Retinal pigment epithelial cell (primary cell): ENCODE measurements at regions not wholly inside any gene's neighbourhood (a gene's known extent, or its start where the extent isn't known, plus 50 kb on each side); places are given as distances from the start of the nearest gene placed in this dataset.

Experiments used
- DNase-seq: peaks from one replicate; pipeline ENCODE4 v3.0.0-alpha.2; 2010; ENCODE audit warnings: low read depth
- H3K4me3 ChIP-seq: 2 replicates; pipeline ENCODE4 v1.5.1; 2011; ENCODE audit warnings: mild to moderate bottlenecking, low read length, control low read depth, moderate library complexity
- TF ChIP-seq, protein P1 (sequence below): conservative IDR thresholded peaks from 2 replicates; pipeline ENCODE4 v1.5.1; 2011; ENCODE audit warnings: low read depth, low read length, control low read depth, inconsistent platforms

DNA sequence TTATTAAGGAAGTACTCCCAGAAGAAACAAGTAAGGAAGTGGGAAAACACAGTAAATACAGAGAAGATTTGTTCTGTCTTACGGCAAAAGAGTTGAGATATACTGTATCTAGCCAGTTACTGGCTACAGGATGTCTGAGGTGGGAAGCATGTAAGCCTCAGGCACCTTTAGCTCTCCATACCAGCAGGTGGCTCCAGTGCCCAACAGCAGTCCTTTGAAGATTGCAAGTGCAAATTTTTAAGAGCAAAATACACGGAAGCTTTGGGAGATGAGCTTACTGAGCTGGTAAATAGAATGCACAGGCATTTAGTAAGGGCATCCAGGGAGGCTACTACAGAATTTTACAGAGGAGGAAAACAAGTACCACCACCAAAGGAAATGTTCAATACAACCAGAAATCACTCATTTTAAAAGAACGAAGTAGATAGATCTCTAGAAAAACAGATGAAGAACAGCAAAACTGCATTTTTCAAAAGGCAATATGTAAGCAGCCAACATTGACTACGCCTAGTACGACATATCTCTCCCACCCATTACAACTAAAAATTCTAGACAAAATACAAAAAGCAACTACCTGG, 57.9 kb upstream of the VSTM2B start:
- no peak for DNase-seq
- no peak overlapping the region for H3K4me3 ChIP-seq
- TF ChIP-seq, protein P1, sequence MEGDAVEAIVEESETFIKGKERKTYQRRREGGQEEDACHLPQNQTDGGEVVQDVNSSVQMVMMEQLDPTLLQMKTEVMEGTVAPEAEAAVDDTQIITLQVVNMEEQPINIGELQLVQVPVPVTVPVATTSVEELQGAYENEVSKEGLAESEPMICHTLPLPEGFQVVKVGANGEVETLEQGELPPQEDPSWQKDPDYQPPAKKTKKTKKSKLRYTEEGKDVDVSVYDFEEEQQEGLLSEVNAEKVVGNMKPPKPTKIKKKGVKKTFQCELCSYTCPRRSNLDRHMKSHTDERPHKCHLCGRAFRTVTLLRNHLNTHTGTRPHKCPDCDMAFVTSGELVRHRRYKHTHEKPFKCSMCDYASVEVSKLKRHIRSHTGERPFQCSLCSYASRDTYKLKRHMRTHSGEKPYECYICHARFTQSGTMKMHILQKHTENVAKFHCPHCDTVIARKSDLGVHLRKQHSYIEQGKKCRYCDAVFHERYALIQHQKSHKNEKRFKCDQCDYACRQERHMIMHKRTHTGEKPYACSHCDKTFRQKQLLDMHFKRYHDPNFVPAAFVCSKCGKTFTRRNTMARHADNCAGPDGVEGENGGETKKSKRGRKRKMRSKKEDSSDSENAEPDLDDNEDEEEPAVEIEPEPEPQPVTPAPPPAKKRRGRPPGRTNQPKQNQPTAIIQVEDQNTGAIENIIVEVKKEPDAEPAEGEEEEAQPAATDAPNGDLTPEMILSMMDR = peak; percentile 3

DNA sequence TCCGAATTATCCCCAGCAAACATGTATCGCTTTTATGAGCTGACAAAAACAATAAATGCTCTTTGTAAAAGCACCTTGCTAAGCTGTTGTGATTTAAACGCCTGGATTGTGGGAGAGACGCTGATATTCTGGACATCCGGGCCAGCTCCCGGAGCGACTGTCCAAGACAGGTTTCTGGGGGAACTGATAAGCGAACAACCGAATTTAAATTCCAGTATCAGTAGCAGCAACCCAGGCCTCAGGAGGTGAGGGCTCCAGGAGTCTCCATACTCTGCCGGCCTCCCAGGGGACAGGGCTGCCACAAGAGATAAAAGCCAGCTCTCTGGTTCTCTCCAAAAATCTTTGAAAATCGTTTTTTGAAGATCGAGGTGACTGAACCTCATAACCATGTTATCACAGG, 50.3 kb upstream of the VSTM2B start:
- TF ChIP-seq, protein P1 = no peak
- H3K4me3 ChIP-seq = no peak overlapping the region
- DNase-seq = no peak
